CD4-positive, alpha-beta T cell treated with Interleukin-6 for 4 hours (primary cell): ENCODE measurements at regions not wholly inside any gene's neighbourhood (a gene's known extent, or its start where the extent isn't known, plus 50 kb on each side); places are given as distances from the start of the nearest gene placed in this dataset.
"Not testable (repeated sequence)": the region's sequence is repeated elsewhere in the genome, so short reads cannot be mapped to it uniquely, and the experiment has no call there.

Source experiments
- DNase-seq: peaks from one replicate; pipeline ENCODE4 v3.0.0-alpha.2; 2020; ENCODE audit warnings: mixed read lengths

DNA sequence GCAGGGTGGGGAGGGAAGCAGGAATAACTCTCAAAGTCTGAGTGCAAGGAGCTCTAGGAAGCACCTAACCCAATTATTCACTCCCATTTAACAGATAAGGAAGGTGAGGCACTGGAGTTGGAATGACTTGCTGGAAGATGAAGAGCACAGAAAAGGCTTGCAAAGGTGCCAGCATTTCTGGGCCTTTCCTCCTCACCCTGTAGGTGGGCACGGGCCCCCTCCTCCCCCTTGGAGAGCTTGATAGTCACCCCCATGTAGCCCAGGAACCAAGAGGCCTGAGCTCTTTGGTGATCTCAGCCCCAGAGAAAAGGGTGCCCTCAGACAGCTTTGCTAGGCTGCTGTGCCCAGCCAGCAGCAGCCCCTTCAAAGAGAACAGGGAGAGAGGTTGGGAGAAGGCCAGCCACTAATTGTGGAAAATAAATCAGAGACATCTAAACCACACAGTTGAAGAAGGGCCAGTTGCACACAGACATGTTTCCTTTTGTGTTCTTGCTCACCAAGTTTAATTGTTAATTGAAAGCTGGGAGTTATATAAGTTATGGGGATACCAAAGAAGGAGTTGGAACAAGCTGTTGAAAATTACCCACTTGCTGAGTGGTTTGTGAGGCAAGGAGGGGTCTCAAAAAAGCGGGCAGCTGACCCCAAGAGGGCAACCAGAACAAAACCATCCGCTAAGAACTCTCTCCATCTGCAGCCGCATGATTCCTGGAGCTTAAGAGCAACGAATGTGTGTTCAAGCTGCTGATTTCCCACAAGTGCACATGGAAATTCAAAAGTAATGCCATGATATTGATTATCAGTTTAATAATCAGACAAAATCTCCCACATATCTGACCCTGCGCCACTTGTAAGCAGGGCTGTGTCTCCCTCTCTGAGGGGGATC, 77.0 kb downstream of the MRPL14 start:
- no peak for DNase-seq

DNA sequence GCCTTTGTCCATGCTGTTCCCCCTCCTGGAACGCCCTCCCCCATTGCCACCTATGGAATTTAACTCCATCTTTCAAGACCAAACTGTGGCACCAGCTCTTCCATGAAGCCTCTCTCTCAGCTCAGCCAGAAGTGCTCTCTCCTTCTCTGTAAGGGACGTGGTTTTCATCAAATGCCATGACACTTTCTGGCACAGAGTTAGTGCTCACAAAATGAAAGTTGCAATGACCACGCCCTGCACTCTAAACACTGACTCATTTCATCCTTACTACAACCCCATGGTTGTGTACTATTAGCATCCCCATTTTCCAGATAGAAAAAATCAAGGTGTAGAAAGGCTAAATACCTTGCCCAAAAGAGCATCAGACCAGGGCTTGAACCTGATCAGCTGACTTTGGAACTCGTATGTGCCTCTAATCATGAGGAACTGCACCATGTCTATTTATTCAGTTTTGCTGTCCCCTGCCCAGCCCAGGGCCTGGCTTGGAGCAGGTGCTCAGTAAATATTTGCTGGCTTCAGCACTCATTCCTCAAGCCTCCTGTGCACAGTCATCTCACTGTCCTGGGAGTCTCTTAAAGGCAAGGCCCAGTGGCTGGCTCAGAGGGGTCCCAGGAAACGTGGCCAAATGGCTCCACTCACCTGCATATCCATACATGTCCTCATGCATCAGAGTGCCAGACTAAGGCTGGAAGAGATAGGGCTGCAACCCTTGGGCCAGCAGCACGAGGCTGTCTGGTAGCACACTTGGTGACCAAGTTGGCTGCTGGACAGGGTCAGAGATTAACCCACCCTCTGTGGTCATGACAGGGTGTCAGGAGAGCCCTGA, 77.9 kb downstream of the MRPL14 start:
- DNase-seq: no peak

DNA sequence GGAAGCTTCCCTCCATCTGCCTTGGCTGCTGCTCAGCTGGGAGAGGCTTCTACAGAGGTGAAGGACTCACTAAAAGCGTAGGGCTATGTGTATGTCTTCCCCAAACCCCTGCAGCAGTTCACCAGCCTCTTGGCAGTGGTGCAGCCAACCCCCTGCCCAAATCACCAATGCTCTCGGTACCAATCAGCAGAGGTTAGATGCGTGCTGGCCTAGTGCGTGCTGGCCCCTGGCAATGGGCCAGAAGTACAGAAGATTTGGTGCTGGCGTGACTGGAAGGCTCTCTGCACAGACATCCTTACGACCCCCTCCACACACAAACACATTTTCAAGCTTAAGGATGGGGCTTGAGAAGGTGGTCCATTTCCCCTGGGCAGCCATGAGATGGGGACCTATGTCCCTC, 79.0 kb downstream of the MRPL14 start:
- no peak for DNase-seq

DNA sequence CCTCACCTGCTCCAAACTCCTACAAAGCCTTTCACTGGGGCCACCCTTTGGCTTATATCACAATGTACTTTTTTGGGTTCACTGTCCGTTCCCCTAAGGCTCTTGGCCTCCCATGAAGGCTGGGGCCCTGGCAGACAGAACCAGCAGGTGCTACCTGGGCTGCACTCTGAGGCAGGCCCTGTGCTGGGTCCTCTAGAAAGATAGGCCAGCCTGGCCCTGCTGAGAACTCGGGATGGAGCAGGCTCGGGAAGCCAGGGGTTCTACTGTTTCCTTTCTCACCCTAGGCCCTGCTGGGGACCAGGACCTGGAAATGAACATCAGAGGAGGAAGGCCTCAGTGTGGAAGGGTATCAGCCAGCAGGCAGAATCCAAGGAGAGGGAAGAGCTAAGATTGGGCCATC, 79.5 kb downstream of the MRPL14 start:
- no peak for DNase-seq

DNA sequence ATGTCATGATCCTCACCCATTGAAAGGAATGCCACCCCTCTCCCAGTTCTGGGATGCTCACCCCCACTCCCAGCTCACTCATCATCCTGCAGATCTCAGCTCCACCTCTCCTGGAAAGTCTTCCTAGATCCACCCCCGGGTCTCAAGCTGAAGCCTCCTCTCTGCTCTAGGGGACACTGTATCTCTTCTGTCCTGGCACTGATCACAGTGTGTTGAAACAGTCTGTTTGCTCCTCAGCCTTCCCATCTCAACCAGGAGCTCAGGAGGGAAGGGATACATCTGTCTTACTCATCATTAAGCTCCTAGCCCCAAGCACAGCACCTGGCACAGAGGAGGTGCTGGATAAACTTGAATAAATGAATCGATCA, 80.1 kb downstream of the MRPL14 start:
- no peak for DNase-seq

DNA sequence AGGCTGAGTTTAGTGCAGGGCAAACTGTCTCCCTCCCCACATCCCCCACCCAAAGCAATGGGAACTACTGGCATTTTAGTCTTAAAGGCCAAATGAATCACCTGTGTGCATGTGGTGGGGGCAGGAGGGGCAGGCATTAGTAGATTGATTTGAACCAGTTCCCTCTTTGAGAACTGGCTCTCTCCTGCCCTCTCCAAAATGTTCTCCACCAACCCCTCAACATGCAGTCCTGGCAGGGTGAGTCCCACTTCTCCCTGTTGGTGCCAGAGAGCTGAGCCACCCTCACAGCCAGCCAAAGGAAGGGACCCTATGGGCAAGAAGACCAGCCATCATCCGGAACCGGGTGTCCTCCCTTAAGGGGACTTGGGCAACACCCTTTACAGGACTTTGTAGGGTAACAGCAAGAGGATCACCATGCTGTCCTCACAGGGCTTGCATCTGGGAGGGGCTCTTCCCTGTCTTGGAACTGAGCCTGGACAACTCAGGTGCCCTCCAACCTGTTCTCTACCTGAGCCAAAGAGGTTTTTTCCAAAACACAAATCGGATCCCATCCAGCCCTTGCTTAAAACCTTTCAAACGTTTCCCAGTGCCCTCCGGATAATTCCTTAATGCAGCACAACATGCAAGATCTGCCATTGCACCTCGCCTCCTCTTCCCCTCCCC, 80.6 kb downstream of the MRPL14 start:
- DNase-seq: no peak

DNA sequence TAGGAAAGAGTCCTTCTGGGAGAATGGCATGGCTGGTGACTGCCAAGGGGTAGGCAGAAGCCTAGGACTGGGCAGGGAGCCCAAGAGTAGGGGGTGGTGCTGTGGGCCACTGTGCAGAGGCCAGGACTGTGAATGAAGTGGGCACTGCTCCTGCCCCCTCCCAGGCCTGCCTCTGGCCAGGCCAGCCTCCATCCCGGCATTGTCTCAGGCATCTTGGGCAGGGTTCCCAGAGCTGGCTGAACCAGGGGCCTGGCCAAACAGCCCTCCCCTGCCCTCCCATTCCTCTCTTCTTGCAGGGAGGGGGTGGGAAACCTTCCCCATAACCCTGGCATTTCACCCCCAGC, 81.6 kb downstream of the MRPL14 start:
- DNase-seq: no peak

DNA sequence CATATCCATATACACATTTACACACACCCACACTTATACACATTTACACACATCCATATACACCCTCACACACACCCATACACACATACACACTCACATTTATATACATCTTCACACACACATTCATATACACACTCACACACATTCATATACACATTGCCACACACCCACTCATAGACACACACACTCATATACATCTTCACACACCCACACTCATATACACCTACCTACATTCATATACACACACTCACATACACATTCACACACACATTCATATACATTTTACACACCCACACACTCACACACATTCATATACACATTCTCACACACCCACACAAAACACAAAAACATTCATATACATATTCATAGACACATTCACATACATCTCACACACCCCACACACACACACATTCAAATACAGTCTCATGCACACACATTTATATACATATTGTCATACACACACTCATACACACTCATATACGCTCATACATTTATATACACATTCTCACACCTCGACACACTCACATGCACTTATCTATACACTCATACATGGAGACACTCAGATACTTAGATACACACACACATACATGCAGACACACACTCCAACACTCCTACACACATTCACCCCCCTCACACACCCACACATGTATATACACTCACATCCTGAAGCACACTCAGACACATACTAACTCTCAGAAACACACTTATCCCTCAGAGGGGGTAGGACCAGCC, 82.1 kb downstream of the MRPL14 start:
- DNase-seq: no peak

DNA sequence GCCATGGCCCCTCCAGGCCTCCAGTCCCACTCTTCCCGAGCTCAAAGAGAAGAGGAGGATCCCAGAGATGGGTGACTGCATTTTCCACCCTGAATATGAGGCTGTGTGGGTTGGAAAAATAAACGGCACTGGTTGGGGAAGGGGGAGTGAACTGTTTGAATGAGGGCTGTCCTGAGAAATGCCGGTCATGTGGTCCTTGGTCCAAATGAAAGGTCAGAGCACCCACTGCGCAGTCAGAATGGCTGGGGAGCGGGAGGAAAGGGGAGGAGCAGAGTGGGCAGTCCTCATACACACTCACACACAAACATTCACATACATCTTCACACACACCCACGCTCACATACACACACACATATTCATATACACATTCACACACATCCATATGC, 83.1 kb downstream of the MRPL14 start:
- no peak for DNase-seq

DNA sequence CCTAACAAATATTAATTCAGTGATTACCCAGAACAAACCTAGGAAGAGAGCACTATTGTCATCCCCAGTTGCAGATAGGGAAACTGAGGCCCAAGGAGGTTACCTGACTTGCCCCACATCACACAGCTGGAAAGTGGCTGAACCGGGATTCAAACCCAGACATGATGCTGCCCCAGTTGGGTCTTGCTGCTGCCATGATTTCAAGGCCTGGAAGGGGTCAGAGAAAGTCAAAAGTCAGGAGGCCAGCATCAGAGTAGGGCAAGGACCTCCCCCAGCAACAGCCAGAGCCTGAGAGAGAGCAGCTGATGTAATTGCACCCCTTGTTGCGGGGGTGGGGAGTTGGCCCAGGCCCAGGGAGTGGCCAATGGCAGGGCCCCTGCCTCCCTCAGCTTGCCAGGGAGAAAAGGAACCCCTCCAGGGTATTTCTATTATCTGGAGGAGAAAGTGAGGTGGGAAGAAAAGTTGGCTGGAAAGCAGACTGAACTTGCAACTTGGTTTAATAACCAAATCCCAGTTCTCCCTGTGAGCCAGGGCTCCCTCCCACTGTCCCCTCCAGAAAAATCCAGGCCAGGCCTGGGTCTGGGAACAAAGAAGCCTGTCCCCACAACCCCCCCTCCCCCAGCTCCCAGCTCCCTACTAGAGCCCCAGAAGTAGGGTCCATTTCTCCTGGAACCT, 83.6 kb downstream of the MRPL14 start:
- DNase-seq: no peak

DNA sequence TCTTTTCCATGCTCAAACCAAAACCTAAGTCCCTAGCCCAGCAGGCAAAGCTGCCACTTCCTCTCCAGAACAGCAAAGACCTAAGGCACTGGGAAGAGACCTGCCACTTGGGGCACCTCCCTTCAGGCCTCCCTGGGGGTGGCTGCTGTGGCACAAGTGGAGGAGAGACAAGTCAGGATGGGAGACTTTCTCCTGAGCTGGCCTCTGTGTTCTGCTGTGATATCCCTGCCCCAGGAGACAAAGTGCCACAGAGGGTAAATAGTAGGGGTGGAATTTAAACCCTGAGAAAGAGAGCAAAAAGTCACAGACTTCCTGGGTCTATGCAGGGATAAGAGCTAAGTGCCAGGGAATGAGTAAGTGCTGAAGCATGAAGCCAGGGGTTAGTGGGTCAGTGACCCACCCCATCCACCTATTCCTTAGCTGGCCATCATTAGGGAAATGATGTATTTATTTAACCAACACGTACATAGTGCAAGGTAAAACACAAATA, 84.2 kb downstream of the MRPL14 start:
- no peak for DNase-seq

DNA sequence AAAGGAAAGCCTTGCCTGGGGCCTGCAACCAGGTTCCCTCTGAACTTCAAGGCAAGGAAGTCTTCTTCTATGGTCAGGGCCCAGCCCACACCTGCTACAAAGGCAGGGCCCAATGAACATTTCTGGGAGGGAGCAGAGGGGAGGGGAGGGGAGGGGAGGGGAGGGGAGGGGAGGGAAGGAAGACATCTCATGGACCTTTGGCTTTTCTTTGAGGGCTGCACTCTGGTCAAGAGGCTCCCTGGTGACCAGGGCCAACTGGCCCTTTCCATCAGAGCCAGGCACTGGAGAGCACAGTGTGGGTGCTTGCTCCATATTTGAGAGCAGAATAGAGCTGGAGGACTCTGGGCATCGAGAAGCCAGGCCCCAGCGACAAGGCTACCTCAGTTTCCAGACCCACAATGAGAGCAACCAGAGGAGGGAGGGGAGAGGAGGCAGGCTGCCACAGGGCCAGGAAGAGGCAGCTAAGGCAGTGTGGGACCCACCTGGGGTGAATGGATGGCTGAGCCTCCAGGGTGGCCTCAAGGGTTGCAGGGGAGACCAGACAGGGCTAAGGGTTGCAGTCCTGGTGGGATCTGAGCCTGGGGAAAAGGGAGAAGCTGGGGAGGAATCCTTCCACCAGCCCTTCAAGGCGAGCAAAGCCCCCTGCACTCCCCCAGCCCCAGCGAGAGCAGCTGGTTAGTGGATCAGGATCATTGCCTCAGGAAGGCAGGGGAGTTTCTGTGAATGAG, 84.8 kb downstream of the MRPL14 start:
- DNase-seq: no peak

DNA sequence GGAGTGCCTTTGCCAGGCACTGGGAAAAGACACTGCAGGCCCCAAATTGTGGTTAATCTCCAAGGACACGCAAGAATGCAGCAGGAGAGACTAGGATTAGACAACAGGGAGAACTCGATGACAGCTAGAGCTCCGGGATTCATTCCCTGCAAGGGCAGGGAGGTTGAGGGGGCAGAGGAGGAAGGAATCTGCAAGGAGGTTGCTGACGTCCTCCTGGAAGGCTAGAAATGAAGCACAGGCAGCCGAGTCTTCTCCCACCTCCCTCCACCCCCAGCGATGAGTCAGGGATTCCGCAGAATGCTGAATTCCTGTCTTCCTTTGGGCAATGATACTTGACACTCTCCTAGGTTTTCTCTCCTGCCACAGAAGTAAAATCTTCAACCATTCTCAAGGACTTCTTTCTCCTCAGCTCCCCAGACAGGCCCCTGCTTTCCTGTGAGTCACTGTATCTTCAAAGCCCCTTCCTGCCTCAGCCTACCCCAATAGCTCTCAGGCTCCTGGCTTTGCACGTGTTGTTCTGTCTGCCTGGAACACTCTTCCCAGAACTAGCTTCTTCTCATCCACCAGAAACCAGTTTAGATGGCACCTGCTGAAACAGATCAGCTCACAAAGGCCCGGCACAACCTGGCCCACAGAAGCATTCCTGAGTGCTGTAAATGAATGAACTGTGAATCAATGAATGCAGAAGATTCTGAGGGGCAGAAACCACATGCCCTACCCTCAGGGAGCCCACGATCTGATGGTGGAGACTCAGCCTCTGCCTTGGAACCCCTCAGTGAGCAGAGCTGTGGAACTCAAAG, 85.6 kb downstream of the MRPL14 start:
- no peak for DNase-seq

DNA sequence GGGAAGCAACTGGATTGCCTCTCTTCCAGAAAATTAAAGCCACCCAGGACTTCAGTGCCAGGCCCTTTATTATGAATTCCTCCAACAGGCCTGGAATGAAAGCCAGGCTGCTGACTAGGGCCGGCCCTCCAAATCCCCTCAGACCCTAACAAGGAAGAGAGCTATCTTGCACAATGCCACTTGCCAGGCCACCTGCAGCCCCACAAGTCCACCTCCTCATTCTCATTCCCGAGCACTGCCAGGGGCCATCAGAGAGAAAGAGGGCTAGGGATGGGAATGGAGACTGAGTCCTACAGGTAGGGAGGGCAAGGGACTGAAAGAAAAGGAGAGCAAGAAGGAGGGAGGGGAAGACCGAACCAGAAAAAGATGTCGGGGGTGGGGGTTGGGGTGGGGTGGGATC, 86.5 kb downstream of the MRPL14 start:
- DNase-seq: no peak

DNA sequence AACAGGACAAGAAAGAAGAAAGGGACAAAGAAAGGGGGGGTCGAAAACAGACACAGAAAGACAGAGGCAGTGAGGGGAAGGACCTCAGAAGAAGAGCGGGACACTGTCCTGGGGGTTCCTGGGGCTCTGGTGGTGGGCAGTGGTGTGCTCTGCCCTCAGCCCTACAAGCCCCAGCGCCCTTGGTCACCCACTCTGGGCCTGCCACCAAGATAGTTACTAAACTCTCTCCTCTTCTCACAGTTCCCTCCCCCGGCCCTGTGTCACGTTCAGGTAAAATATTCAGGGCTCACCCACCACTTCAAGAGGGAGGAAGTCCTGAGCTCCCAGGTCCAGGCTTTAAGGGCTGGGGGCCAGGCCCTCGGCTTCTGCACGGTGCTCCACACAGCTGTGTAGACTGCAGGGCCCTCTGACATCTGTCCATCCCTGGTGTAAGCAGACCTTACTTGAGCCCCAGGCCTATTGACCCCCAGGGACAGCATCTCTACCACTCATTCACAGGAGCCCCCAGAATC, 87.4 kb downstream of the MRPL14 start:
- DNase-seq: no peak

DNA sequence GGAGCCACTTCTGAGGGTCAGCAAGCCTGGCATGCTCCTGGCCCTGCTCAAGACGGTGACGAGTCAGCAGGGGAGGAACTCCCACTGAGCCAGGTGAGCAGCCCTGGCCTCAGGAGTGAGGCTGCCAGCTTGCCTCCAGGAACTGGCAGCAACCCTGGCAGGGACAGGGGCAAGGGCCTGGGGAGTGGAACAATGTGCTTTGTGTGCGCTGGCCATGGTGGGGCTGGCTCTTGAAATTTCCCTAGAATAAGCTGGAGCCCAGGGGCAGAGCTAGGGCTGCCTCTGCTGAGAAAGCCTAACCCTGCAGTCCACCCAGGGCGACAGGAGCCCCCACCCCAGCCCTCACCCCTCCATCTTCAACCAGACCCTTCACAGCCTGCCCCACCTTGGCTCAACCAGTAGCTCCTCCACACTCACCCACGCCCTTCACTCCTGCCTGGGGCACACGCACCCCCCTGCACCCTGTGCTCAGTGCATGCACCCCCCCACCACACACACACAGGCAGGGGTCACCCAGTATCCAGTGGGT, 88.0 kb downstream of the MRPL14 start:
- DNase-seq: no peak

DNA sequence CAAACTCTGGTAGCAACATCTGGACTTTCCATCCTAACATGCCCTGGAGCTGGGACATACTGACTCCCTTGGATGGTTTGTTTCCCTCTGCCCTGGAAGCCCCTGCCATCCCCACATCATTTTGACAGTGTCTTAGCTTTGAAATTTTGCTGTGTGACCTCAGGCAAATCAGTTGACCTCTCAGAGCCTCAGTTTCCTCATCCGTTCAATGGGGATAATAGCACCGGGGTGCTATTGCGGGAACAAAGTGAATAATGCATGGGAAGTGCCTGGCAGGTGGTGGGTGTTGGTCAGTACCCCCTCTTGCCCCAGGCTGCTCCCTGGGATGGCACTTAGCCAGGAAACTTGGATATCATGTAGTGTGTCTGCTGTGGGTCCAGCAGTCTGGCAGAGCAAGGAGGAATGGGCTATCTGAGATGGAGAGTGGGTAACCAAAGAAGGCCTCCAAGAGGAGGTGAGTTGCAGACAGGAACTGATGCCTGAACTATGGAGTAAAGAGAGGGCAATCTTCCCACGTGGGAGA, 88.6 kb downstream of the MRPL14 start:
- DNase-seq: no peak

DNA sequence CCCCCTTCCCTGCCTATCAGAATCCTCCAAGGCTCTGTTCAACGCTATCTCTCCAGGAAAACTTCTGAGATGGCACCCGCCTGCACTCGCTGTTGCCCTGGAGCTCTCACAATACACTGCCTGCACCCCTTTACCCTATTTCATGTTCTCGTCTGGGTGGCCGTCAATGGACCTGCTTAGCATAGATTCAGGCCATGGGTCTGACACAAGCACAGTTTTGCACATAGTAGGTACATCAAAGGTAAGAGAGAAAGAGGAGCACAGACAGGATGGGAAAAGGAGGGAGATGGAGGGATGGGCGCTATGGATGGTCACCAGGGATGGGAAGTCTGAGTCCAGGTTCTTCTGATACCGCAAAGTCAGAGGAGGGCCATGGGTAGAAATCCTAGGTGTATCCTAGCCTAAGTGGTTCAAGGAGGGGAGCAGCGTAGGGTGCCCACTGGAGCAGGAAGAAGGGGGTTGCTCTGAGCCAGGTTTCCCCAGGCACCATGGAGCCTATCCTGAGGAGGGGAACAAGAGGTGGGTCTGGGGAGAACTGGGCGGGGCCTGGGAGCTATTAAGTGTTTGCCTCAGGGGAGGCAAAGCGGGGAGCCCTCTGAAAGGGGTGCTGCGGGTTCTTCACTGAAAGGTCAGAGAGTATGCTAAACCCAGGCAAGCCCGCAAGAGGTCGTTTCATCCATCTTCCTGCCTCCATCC, 89.3 kb downstream of the MRPL14 start:
- no peak for DNase-seq

DNA sequence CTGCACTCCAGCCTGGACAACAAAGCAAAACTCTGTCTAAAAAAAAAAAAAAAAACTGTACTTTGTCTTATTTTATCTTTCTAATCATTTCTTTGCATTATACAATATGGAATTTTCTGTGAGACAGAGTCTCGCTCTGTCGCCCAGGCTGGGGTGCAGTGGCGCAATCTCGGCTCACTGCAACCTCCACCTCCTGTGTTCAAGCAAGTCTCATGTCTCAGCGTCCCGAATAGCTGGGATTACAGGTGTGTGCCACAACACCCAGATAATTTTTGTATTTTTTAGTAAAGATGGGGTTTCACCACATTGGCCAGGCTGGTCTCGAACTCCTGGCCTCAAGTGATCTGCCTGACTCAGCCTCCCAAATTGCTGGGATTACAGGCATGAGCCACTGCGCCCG, 90.0 kb downstream of the MRPL14 start:
- DNase-seq: not testable (repeated sequence)
